ENCODE measurements at regions not wholly inside any gene's neighbourhood (a gene's known extent, or its start where the extent isn't known, plus 50 kb on each side); places are given as distances from the start of the nearest gene placed in this dataset.

GRCh38 chr12:118751355-118751754 lies 230.0 kb upstream of the SRRM4 start:
- POLR2A ChIA-PET, result no interaction called here
- Mint-ChIP-seq H3K36me3 (ENCODE audit: low read depth) (no peaks in the 10 kb centered on the region), H3K9me3 (ENCODE audit: insufficient read depth) (peaks cover 4% of the 10 kb centered on the region), H3K4me3 (no peak overlapping the region), H3K27me3 (ENCODE audit: low read depth) (no peaks in the 10 kb centered on the region), H3K27ac (no peak overlapping the region), H3K4me1 (ENCODE audit: low read depth) (no peaks in the 10 kb centered on the region)
- CTCF ChIA-PET, result no interaction called here
- no peak for ATAC-seq
- no peak for DNase-seq

DNA sequence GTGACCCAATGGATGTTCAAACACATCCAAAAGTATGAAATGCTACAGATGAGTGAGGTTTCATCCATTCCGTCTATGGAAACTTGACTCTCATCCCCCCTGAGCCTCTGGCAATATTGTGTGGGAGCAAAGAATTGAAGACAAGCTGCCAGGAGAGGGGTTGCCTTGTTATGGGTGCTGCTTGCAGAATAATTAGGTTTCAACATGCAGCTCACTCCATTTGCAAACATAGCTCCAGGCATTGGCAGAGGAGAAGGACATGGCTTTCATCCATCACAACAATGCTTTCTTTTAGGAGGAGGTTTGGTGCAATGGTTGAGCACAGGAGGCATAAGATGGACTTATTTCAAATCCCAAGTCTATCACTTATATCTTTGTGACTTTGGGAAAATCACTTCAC lies 220.7 kb upstream of the SRRM4 start:
- H3K27ac Mint-ChIP-seq, result no peak overlapping the region
- H3K27me3 Mint-ChIP-seq (ENCODE audit: low read depth), result no peaks in the 10 kb centered on the region
- no peaks in the 10 kb centered on the region for H3K36me3 Mint-ChIP-seq (ENCODE audit: low read depth)
- DNase-seq (no peak), ATAC-seq (no peak)
- H3K4me3 Mint-ChIP-seq, result no peak overlapping the region
- ChIA-PET POLR2A (no interaction called here), CTCF (no interaction called here)
- no peaks in the 10 kb centered on the region for H3K4me1 Mint-ChIP-seq (ENCODE audit: low read depth)
- H3K9me3 Mint-ChIP-seq (ENCODE audit: insufficient read depth), result no peaks in the 10 kb centered on the region

DNA sequence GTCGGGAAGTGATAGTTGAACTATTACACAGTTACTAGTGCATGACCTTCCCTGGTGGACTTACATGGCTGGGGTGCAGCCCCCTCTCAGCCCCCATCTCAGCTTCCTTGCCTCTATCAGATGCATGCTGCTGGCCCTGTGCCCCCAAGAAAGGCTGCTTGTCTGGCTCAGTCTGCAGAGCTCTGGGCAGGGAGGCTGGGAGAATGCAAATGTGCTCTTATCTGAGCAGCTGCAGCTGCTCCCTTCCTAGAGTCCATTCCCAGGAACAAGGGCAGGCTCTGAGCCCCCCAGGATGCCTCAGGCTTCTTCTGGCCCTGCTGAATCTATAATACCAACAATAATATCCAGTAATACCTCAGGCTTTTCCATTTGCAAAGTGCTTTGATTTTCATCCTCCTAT lies 218.1 kb upstream of the SRRM4 start:
- Mint-ChIP-seq H3K27me3 (ENCODE audit: low read depth) (no peaks in the 10 kb centered on the region), H3K27ac (no peak overlapping the region), H3K4me3 (no peak overlapping the region), H3K36me3 (ENCODE audit: low read depth) (no peaks in the 10 kb centered on the region), H3K9me3 (ENCODE audit: insufficient read depth) (no peaks in the 10 kb centered on the region), H3K4me1 (ENCODE audit: low read depth) (no peaks in the 10 kb centered on the region)
- ATAC-seq (no peak), DNase-seq (no peak)
- ChIA-PET POLR2A (no interaction called here), CTCF (no interaction called here)

DNA sequence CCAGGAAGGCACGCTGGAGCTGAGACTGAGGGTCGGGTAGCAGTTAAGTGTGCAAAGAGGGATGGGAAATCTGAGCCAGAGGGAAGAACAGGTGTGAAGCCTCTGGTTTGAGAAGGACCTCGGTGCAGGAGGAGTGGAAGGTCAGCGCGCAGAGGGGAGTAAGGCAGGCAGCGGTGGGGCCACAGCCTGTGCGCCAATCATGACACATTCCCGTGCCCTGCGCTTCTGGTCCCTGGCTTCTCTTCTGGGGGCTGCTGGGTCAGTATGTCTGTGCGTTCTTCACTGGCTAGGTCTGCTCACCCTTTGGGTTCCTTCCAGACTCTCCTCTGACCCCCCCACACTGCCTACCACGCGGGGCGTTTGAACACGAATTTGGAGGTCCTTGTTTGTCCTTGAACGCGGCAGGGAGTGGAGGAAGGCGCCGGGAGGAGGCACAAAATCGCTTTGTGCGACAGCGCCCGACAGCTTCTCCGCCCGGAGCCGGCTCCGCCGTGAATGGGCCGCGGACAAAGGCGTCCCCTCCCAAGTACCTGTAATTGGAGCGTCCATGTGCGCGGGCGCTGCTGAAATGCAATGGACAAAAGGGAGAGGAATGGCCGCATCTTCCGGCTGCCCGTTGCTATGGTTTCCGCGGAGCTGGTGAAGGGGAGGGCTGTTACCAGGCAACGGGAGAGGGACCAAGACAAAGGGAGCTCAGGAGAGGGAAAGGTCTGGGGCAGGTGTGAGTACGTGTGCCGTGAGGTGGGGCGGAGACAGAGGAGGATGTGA lies 207.2 kb upstream of the SRRM4 start:
- Mint-ChIP-seq H3K36me3 (ENCODE audit: low read depth) (no peaks in the 10 kb centered on the region), H3K4me1 (ENCODE audit: low read depth) (no peaks in the 10 kb centered on the region), H3K4me3 (no peak overlapping the region), H3K27me3 (ENCODE audit: low read depth) (peaks cover 7% of the 10 kb centered on the region), H3K9me3 (ENCODE audit: insufficient read depth) (no peaks in the 10 kb centered on the region), H3K27ac (no peak overlapping the region)
- no peak for ATAC-seq
- DNase-seq, result no peak
- CTCF ChIA-PET, result no interaction called here
- POLR2A ChIA-PET, result no interaction called here

DNA sequence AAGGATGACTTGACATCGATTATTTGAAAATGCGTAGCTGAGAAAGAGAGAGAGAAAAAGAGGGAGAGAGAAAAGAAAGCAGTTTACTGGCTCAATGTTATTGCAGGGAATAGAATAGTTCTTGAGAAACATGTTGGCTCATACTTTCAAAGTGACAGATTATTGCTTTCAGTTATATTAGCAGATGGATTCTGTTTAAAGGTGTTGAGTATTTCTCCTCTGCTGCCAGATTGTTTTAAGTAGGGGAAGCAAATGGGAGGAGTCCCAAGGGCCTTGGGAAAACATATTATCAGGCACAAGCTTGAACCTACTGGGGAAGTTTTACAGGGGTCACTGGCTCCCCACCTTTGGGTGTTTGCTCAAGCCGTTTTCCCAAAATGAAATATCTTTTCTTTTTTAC lies 203.8 kb upstream of the SRRM4 start:
- no peak overlapping the region for H3K4me3 Mint-ChIP-seq
- no peaks in the 10 kb centered on the region for H3K4me1 Mint-ChIP-seq (ENCODE audit: low read depth)
- no peaks in the 10 kb centered on the region for H3K9me3 Mint-ChIP-seq (ENCODE audit: insufficient read depth)
- CTCF ChIA-PET, result no interaction called here
- peaks cover 7% of the 10 kb centered on the region for H3K27me3 Mint-ChIP-seq (ENCODE audit: low read depth)
- H3K36me3 Mint-ChIP-seq (ENCODE audit: low read depth), result no peaks in the 10 kb centered on the region
- H3K27ac Mint-ChIP-seq, result no peak overlapping the region
- POLR2A ChIA-PET, result no interaction called here
- no peak for DNase-seq
- ATAC-seq, result no peak

DNA sequence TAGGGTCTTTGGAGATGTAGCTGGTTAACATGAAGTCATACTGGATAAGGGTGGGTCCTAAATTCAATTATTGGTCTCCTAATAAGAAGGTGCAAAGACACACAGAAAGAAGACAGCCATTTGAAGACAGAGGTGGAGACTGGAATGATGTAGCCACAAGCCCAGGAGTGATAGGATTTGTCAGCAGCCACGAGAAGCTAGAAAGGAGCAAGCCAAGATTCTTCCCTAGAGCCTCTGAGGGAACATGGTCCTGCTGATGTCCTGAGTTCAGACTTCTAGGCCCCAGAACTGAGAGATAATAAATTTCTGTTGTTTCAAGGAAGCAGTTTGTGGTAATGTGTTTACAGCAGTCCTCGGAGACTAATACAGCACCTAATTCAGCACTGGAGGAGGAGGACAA lies 203.3 kb upstream of the SRRM4 start:
- peaks cover 7% of the 10 kb centered on the region for H3K27me3 Mint-ChIP-seq (ENCODE audit: low read depth)
- no peak for ATAC-seq

DNA sequence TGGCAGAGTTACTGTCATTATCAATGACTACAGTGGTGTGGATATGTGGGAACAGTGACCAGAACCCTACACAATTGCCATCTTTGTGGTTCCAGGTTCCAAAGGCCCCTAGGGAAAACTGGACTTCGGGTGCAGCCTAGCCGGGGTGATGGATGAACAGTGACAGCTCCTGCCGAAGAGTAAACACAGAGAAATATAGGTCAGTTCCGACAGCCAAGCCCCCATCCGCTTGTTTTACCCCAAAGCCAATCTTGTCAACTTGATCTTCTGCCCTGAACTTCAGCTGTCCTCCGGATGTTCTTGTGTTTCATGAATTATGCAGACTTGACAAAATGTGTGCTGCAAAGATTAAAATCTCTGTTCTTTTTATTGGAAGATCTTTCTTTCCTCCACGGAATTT lies 200.4 kb upstream of the SRRM4 start:
- ATAC-seq (no peak), DNase-seq (no peak)
- Mint-ChIP-seq H3K27me3 (ENCODE audit: low read depth) (no peaks in the 10 kb centered on the region), H3K9me3 (ENCODE audit: insufficient read depth) (no peaks in the 10 kb centered on the region), H3K36me3 (ENCODE audit: low read depth) (no peaks in the 10 kb centered on the region), H3K4me3 (no peak overlapping the region), H3K27ac (no peak overlapping the region), H3K4me1 (ENCODE audit: low read depth) (no peaks in the 10 kb centered on the region)
- POLR2A ChIA-PET, result no interaction called here
- CTCF ChIA-PET, result no interaction called here

More for the DNA sequence above, 203.3 kb upstream of the SRRM4 start:
- Mint-ChIP-seq H3K4me1 (ENCODE audit: low read depth) (no peaks in the 10 kb centered on the region), H3K4me3 (no peak overlapping the region), H3K27ac (no peak overlapping the region), H3K9me3 (ENCODE audit: insufficient read depth) (no peaks in the 10 kb centered on the region), H3K36me3 (ENCODE audit: low read depth) (no peaks in the 10 kb centered on the region)
- CTCF ChIA-PET, result no interaction called here
- POLR2A ChIA-PET, result no interaction called here
- no peak for DNase-seq

DNA sequence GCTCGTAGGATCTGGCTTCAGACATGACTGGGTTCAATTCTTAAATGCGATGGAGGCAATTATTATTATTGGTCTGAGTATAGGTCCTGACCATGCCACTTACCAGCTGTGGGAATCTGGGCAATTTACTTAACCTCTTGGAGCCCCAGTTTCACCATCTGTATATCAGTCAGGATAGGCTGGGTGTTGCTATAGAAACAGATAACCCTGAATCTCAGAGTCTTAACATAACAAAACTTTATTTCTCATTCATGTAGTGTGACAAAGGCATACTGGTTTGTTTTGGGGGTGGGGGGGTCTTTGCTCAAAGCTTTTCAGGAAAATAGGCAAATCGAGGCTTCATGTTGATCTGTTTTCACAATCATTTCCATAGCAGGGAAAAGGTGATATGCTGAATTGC lies 199.6 kb upstream of the SRRM4 start:
- H3K27ac Mint-ChIP-seq, result no peak overlapping the region
- CTCF ChIA-PET, result no interaction called here
- POLR2A ChIA-PET, result no interaction called here
- no peaks in the 10 kb centered on the region for H3K4me1 Mint-ChIP-seq (ENCODE audit: low read depth)
- H3K27me3 Mint-ChIP-seq (ENCODE audit: low read depth), result no peaks in the 10 kb centered on the region
- no peak overlapping the region for H3K4me3 Mint-ChIP-seq
- no peaks in the 10 kb centered on the region for H3K36me3 Mint-ChIP-seq (ENCODE audit: low read depth)
- no peaks in the 10 kb centered on the region for H3K9me3 Mint-ChIP-seq (ENCODE audit: insufficient read depth)
- ATAC-seq (no peak), DNase-seq (no peak)

- no peaks in the 10 kb centered on the region for H3K27me3 Mint-ChIP-seq (ENCODE audit: low read depth)
- POLR2A ChIA-PET, result no interaction called here
- CTCF ChIA-PET, result no interaction called here
- H3K9me3 Mint-ChIP-seq (ENCODE audit: insufficient read depth), result no peaks in the 10 kb centered on the region
- ATAC-seq, result no peak
- no peak overlapping the region for H3K4me3 Mint-ChIP-seq
- H3K36me3 Mint-ChIP-seq (ENCODE audit: low read depth), result no peaks in the 10 kb centered on the region
- H3K27ac Mint-ChIP-seq, result no peak overlapping the region
- DNase-seq, result no peak
- H3K4me1 Mint-ChIP-seq (ENCODE audit: low read depth), result no peaks in the 10 kb centered on the region
Observed at GRCh38 chr12:118783703-118784102, 197.6 kb upstream of the SRRM4 start.

DNA sequence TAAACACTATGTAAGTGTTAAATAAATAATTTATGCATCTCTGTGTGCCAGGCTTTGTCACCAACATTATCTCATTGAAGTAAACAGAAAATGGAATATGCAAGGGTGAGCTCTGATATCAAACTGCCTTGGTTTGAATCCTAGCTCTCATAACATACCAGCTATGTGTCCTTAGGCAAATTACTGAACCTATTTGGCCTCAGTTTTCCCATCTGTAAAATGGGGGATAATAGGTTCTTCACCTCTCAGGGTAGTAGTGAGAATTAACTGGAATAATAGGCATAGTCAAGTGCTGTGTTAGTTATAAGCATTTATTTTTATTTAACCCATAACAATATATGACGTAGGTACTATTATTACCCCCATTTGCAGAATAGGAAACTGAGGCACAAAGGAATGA lies 190.8 kb upstream of the SRRM4 start:
- no peaks in the 10 kb centered on the region for H3K9me3 Mint-ChIP-seq (ENCODE audit: insufficient read depth)
- H3K4me3 Mint-ChIP-seq, result no peak overlapping the region
- H3K27me3 Mint-ChIP-seq (ENCODE audit: low read depth), result no peaks in the 10 kb centered on the region
- POLR2A ChIA-PET, result no interaction called here
- DNase-seq, result no peak
- ATAC-seq, result no peak
- no peaks in the 10 kb centered on the region for H3K36me3 Mint-ChIP-seq (ENCODE audit: low read depth)
- no peaks in the 10 kb centered on the region for H3K4me1 Mint-ChIP-seq (ENCODE audit: low read depth)
- CTCF ChIA-PET, result no interaction called here
- no peak overlapping the region for H3K27ac Mint-ChIP-seq

DNA sequence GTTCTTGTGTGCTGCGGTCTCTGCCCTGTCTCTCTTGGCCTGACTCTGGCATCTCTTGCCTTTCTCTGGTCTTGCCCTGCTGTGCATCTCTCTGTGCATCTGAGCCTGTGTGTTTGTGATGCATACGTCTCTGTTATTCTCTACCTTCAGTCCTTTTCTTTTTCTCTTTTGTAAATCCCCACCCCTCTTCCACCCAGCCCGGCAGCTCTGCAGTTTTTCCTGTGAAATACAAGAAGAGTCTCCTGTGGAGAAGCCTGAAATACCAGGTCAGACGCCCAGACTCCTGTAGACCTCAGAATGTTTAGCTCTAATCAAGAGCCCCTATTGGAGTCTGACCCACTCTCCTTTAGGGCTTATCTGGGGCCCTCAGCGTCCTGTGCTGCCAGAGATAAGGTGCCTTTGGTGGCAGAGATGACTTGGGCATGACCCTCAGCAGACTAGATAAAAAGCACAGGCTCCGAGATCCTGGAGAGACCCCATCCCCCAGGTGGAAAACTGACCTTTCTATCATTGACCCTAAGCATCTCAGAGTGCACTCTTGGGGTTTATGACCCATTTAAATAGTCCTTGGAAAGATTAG lies 167.5 kb upstream of the SRRM4 start:
- no peaks in the 10 kb centered on the region for H3K36me3 Mint-ChIP-seq (ENCODE audit: low read depth)
- ATAC-seq, result no peak
- peaks cover 4% of the 10 kb centered on the region for H3K9me3 Mint-ChIP-seq (ENCODE audit: insufficient read depth)
- H3K4me1 Mint-ChIP-seq (ENCODE audit: low read depth), result no peaks in the 10 kb centered on the region
- H3K27ac Mint-ChIP-seq, result no peak overlapping the region
- no peak overlapping the region for H3K4me3 Mint-ChIP-seq
- CTCF ChIA-PET, result no interaction called here
- POLR2A ChIA-PET, result no interaction called here
- no peak for DNase-seq
- no peaks in the 10 kb centered on the region for H3K27me3 Mint-ChIP-seq (ENCODE audit: low read depth)

- ATAC-seq, result no peak
- Mint-ChIP-seq H3K36me3 (ENCODE audit: low read depth) (no peaks in the 10 kb centered on the region), H3K9me3 (ENCODE audit: insufficient read depth) (peaks cover 4% of the 10 kb centered on the region), H3K4me1 (ENCODE audit: low read depth) (no peaks in the 10 kb centered on the region), H3K4me3 (no peak overlapping the region), H3K27ac (no peak overlapping the region), H3K27me3 (ENCODE audit: low read depth) (no peaks in the 10 kb centered on the region)
- ChIA-PET POLR2A (no interaction called here), CTCF (no interaction called here)
- DNase-seq, result no peak
Observed at GRCh38 chr12:118816296-118816695, 165.0 kb upstream of the SRRM4 start.

GRCh38 chr12:118821386-118821925 lies 159.9 kb upstream of the SRRM4 start:
- Mint-ChIP-seq H3K4me1 (ENCODE audit: low read depth) (no peaks in the 10 kb centered on the region), H3K27ac (no peak overlapping the region), H3K27me3 (ENCODE audit: low read depth) (no peaks in the 10 kb centered on the region), H3K4me3 (no peak overlapping the region), H3K36me3 (ENCODE audit: low read depth) (no peaks in the 10 kb centered on the region), H3K9me3 (ENCODE audit: insufficient read depth) (no peaks in the 10 kb centered on the region)
- DNase-seq, result no peak
- ATAC-seq, result no peak
- ChIA-PET CTCF (no interaction called here), POLR2A (no interaction called here)

All from activated CD8-positive, alpha-beta T cell treated with anti-CD3 and anti-CD28 coated beads, Interleukin-2, amount 10 ng/mL, durations not matched to agents 7 days and 5 days (primary cell).